ENCODE measurements at regions not wholly inside any gene's neighbourhood (a gene's known extent, or its start where the extent isn't known, plus 50 kb on each side); places are given as distances from the start of the nearest gene placed in this dataset.

DNA sequence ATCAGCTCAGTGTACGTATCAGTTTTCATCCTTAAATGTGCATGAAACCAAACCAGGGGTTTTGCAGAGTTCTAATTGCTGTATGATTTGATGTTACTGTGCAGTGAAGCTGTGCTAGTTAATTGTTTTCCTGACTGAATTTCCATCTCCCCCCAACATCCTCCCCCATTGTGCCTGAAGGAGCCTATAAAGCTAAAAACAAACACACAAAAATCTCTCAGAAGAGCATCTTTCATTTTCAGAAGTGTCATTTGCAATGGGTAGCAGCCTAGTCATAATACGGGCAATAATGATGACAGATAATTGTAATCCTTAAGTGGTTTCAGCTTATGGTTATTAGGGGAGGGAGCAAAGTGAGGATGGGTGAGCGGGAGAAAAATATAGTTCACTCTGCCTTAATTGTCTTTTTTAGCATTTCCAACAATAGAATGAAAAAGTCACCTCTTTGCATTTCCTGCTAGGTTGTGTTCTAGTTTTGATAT, 207.9 kb upstream of the TBL1XR1 start:
- TF ChIP-seq, protein P1, sequence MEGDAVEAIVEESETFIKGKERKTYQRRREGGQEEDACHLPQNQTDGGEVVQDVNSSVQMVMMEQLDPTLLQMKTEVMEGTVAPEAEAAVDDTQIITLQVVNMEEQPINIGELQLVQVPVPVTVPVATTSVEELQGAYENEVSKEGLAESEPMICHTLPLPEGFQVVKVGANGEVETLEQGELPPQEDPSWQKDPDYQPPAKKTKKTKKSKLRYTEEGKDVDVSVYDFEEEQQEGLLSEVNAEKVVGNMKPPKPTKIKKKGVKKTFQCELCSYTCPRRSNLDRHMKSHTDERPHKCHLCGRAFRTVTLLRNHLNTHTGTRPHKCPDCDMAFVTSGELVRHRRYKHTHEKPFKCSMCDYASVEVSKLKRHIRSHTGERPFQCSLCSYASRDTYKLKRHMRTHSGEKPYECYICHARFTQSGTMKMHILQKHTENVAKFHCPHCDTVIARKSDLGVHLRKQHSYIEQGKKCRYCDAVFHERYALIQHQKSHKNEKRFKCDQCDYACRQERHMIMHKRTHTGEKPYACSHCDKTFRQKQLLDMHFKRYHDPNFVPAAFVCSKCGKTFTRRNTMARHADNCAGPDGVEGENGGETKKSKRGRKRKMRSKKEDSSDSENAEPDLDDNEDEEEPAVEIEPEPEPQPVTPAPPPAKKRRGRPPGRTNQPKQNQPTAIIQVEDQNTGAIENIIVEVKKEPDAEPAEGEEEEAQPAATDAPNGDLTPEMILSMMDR (conservative IDR thresholded peaks at IDR 0.05; ENCODE audit: low read depth, low read length), result no peak
- no peak for TF ChIP-seq EZH2 (IDR thresholded peaks at IDR 0.05; ENCODE audit: low read length, unreplicated experiment)

All from PC-3 (cell line).